ENCODE measurements at regions not wholly inside any gene's neighbourhood (a gene's known extent, or its start where the extent isn't known, plus 50 kb on each side); places are given as distances from the start of the nearest gene placed in this dataset.

GRCh38 chr1:30403726-30404125 lies 319.7 kb downstream of the MATN1 start:
- H3K36me3 Mint-ChIP-seq: no peaks in the 10 kb centered on the region
- peaks cover 8% of the 10 kb centered on the region for H3K27me3 Mint-ChIP-seq
- DNase-seq (ENCODE audit: low spot score in 2 of 2): no peak
- no peaks in the 10 kb centered on the region for H3K4me1 Mint-ChIP-seq
- ATAC-seq (ENCODE audit: low read depth): no peak
- H3K9me3 Mint-ChIP-seq: no peaks in the 10 kb centered on the region
- no peak overlapping the region for H3K4me3 Mint-ChIP-seq
- H3K27ac Mint-ChIP-seq: no peak overlapping the region

GRCh38 chr1:30403061-30403645 lies 320.2 kb downstream of the MATN1 start:
- H3K9me3 Mint-ChIP-seq: no peaks in the 10 kb centered on the region
- H3K27ac Mint-ChIP-seq: no peak overlapping the region
- no peaks in the 10 kb centered on the region for H3K4me1 Mint-ChIP-seq
- no peaks in the 10 kb centered on the region for H3K36me3 Mint-ChIP-seq
- H3K27me3 Mint-ChIP-seq: peaks cover 8% of the 10 kb centered on the region
- ATAC-seq (ENCODE audit: low read depth) (no peak), DNase-seq (ENCODE audit: low spot score in 2 of 2) (no peak)
- no peak overlapping the region for H3K4me3 Mint-ChIP-seq

DNA sequence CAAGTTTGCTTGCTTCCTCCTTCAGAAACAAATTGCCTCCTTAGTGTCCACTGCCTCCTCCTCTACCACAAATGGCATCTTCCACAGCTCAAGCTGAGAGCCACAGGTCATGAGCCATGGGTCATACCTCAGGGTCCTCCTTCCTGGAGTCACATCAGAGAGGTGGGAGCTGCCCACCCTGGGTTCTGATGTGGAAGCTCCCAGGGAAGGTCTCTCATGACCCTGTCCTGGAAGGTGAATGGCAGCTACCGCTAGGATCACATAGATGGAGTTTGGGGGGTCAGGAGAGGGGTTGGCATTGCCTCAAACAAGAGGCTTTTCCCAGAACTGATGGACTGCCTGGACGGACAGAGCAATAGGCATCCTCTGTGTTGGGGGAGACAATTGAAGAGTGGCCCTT lies 321.4 kb downstream of the MATN1 start:
- ATAC-seq (ENCODE audit: low read depth): no peak
- no peak for DNase-seq (ENCODE audit: low spot score in 2 of 2)
- Mint-ChIP-seq H3K4me1 (no peaks in the 10 kb centered on the region), H3K36me3 (no peaks in the 10 kb centered on the region), H3K27ac (no peak overlapping the region), H3K27me3 (peaks cover 12% of the 10 kb centered on the region), H3K9me3 (no peaks in the 10 kb centered on the region), H3K4me3 (no peak overlapping the region)

DNA sequence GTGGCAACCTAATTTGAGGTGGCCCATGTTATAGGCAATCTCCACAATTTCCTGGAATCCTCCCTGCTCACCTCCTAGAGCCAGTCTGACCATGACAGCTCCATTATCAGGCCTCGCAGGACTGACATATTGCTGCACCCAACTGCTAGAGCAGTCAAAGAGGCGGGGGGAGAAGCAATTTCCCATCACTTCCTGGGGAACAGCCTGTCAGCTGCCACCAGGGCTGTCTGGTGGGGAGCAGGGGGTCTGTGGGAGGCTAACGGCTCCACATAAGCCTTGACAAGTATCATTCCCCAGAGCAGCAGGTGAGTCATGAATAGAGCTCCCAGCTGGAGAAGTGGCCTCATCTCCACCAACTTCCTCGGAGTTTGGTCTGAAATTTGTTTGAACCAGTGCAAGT lies 322.9 kb downstream of the MATN1 start:
- H3K27ac Mint-ChIP-seq: no peak overlapping the region
- H3K36me3 Mint-ChIP-seq: no peaks in the 10 kb centered on the region
- ATAC-seq (ENCODE audit: low read depth) (no peak), DNase-seq (ENCODE audit: low spot score in 2 of 2) (no peak)
- H3K4me1 Mint-ChIP-seq: no peaks in the 10 kb centered on the region
- H3K9me3 Mint-ChIP-seq: no peaks in the 10 kb centered on the region
- H3K4me3 Mint-ChIP-seq: no peak overlapping the region
- peaks cover 10% of the 10 kb centered on the region for H3K27me3 Mint-ChIP-seq

GRCh38 chr1:30399026-30399425 lies 324.4 kb downstream of the MATN1 start:
- H3K4me3 Mint-ChIP-seq: no peak overlapping the region

DNA sequence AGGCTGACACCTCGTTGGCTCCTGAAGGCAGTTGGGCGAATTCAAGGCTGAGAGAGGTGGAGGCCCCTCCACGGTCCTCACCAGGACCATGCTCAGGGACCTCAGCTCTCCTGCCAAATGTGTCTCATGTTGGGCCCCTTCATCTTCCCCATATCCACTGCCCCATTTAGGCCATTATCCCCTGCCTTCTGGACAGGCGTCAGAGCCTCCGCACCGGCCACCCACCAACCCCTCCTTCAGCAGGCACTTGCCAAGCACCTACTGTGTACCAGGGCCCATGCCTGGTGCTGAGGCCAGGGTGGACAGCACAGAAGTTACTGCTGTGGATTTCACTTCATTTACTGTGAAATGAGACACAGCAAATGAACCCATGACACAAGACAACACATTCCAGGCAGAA lies 325.8 kb downstream of the MATN1 start:
- no peaks in the 10 kb centered on the region for H3K9me3 Mint-ChIP-seq
- H3K27ac Mint-ChIP-seq: no peak overlapping the region
- no peaks in the 10 kb centered on the region for H3K36me3 Mint-ChIP-seq
- DNase-seq (ENCODE audit: low spot score in 2 of 2) (no peak), ATAC-seq (ENCODE audit: low read depth) (no peak)
- no peak overlapping the region for H3K4me3 Mint-ChIP-seq
- no peaks in the 10 kb centered on the region for H3K4me1 Mint-ChIP-seq
- H3K27me3 Mint-ChIP-seq: peaks cover 9% of the 10 kb centered on the region

More at GRCh38 chr1:30399026-30399425, 324.4 kb downstream of the MATN1 start:
- Mint-ChIP-seq H3K27me3 (peaks cover 10% of the 10 kb centered on the region), H3K27ac (no peak overlapping the region), H3K36me3 (no peaks in the 10 kb centered on the region), H3K4me1 (no peaks in the 10 kb centered on the region), H3K9me3 (no peaks in the 10 kb centered on the region)
- ATAC-seq (ENCODE audit: low read depth): no peak
- no peak for DNase-seq (ENCODE audit: low spot score in 2 of 2)

DNA sequence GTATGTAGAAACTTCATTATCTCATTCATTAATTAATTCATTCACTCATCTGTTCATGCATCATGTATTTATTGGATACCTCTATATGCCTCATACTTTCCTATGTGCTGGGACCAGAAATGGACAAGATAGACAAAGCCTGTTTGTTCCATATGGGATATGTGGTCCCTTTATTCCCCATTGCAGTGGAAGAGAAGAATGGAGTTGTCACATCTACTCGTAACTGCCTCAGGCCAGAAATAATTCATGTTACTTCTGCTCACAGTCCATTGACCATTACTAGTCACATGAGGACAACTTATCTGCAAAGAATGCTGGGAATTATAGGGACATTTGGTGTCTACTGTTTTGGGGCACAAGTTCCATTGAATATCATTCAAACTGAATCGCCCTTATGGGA lies 327.8 kb downstream of the MATN1 start:
- Mint-ChIP-seq H3K4me3 (no peak overlapping the region), H3K4me1 (no peaks in the 10 kb centered on the region), H3K27me3 (peaks cover 8% of the 10 kb centered on the region), H3K27ac (no peak overlapping the region), H3K9me3 (no peaks in the 10 kb centered on the region), H3K36me3 (no peaks in the 10 kb centered on the region)
- DNase-seq (ENCODE audit: low spot score in 2 of 2) (no peak), ATAC-seq (ENCODE audit: low read depth) (no peak)

GRCh38 chr1:30388386-30388785 lies 335.0 kb downstream of the MATN1 start:
- ATAC-seq (ENCODE audit: low read depth) (no peak), DNase-seq (ENCODE audit: low spot score in 2 of 2) (no peak)
- Mint-ChIP-seq H3K9me3 (no peaks in the 10 kb centered on the region), H3K4me1 (no peaks in the 10 kb centered on the region), H3K27ac (no peak overlapping the region), H3K27me3 (peaks cover 16% of the 10 kb centered on the region), H3K36me3 (no peaks in the 10 kb centered on the region), H3K4me3 (no peak overlapping the region)

DNA sequence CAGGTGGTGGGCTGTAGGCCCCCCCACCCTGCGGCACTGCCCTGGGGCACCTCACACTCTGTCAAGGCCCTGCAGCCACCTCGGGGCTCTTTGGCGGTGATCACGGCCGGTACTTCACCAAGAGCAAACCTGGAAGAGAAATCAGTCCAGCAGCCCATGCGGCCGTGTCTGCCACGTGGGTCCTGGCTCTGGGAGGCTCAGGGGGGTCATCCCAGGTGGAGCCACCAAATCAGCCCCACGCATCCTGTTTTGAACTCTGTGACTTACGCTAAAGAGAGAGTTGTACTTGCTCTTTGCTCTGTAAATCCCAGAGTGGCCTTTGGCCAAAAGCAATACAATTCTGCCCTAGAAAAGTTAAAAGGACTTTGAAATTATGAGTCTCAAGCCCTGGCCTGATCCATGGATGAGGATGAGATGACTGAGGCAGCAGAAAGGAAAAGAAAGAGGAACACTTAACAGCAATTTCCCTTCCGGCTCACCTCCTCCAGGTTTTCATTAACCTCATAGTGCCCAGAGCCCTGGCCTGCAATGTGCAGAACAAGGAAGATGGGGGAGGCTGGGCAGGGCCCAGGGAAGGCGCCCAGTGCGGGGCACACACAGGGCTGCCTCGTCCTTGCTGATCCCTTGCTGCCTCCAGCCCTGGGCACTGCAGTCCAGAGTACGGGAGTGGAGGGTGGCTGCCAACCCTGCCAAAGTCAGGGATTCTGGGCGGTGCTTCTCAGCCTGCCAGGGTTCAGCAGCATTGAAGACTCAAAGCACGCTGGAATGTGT lies 337.0 kb downstream of the MATN1 start:
- DNase-seq (ENCODE audit: low spot score in 2 of 2) (no peak), ATAC-seq (ENCODE audit: low read depth) (no peak)
- no peaks in the 10 kb centered on the region for H3K9me3 Mint-ChIP-seq
- H3K27ac Mint-ChIP-seq: no peak overlapping the region
- no peaks in the 10 kb centered on the region for H3K4me1 Mint-ChIP-seq
- H3K4me3 Mint-ChIP-seq: no peak overlapping the region
- H3K36me3 Mint-ChIP-seq: no peaks in the 10 kb centered on the region
- peaks cover 26% of the 10 kb centered on the region for H3K27me3 Mint-ChIP-seq

- Mint-ChIP-seq H3K27ac (no peak overlapping the region), H3K9me3 (no peaks in the 10 kb centered on the region)
Observed at GRCh38 chr1:30385246-30385995, 338.0 kb downstream of the MATN1 start.

DNA sequence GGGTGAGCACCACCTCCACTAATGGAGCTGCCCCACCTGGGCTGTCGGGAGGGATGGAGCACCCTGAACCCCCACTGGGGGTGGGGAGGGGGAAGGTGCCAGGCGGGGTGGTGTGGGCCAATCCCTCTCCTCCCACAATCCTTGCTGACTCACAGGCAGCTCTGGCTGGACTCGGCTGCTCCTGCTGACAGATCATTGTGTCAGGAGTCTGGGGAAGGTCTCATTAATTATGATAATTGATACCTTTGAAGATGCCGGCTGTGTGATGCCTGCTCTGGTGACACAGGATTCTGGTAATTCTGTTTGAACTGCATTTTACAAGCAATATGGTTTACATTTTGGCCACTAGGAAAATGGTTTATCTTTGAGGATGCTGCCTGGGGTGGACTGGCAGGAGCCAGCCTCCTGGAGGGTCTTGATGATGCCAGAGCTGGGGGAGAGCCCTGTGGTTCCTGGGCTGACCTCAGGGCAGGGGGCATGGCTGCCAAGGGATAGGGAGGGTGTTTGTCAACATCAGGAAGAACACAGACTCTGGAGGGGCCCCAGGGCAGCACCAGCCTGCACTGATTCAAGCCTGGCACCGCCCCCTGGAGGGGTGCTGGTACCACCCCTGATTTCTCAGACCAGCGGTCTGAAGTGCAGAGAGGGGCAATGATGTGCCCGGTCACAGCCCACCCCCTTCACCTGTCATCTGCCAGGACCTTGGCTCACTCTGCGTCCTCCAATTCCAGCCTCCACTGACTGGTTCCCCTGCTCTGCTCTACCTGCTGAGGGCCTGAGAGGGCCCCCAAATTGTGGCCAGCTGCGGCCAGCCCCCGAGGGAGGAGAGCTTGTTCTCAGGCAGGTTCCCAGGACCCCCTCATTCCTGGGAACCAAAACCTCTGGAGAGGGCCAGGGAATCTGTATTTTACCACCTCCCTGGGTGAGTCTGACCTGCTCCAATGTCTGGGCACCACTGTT lies 338.8 kb downstream of the MATN1 start:
- no peak for ATAC-seq (ENCODE audit: low read depth)
- H3K9me3 Mint-ChIP-seq: no peaks in the 10 kb centered on the region
- H3K4me1 Mint-ChIP-seq: peaks cover 5% of the 10 kb centered on the region
- no peaks in the 10 kb centered on the region for H3K36me3 Mint-ChIP-seq
- no peak overlapping the region for H3K4me3 Mint-ChIP-seq
- DNase-seq (ENCODE audit: low spot score in 2 of 2): no peak
- peaks cover 26% of the 10 kb centered on the region for H3K27me3 Mint-ChIP-seq
- no peak overlapping the region for H3K27ac Mint-ChIP-seq

More at GRCh38 chr1:30385246-30385995, 338.0 kb downstream of the MATN1 start:
- H3K36me3 Mint-ChIP-seq: no peaks in the 10 kb centered on the region
- peaks cover 29% of the 10 kb centered on the region for H3K27me3 Mint-ChIP-seq
- DNase-seq (ENCODE audit: low spot score in 2 of 2): no peak
- no peak for ATAC-seq (ENCODE audit: low read depth)
- H3K4me1 Mint-ChIP-seq: peaks cover 3% of the 10 kb centered on the region
- no peak overlapping the region for H3K4me3 Mint-ChIP-seq

- H3K36me3 Mint-ChIP-seq: no peaks in the 10 kb centered on the region
- ATAC-seq (ENCODE audit: low read depth) (no peak), DNase-seq (ENCODE audit: low spot score in 2 of 2) (no peak)
- H3K4me1 Mint-ChIP-seq: peaks cover 5% of the 10 kb centered on the region
- no peaks in the 10 kb centered on the region for H3K9me3 Mint-ChIP-seq
- H3K27ac Mint-ChIP-seq: no peak overlapping the region
- peaks cover 28% of the 10 kb centered on the region for H3K27me3 Mint-ChIP-seq
- no peak overlapping the region for H3K4me3 Mint-ChIP-seq
Observed at GRCh38 chr1:30383221-30383711, 340.1 kb downstream of the MATN1 start.

- ATAC-seq (ENCODE audit: low read depth) (no peak), DNase-seq (ENCODE audit: low spot score in 2 of 2) (no peak)
- Mint-ChIP-seq H3K27me3 (peaks cover 26% of the 10 kb centered on the region), H3K4me3 (no peak overlapping the region), H3K27ac (no peak overlapping the region), H3K9me3 (no peaks in the 10 kb centered on the region), H3K36me3 (no peaks in the 10 kb centered on the region), H3K4me1 (peaks cover 5% of the 10 kb centered on the region)
Observed at GRCh38 chr1:30382496-30382895, 340.9 kb downstream of the MATN1 start.

Measured in memory B cell (primary cell).